Natural killer cell (primary cell): ENCODE measurements at regions not wholly inside any gene's neighbourhood (a gene's known extent, or its start where the extent isn't known, plus 50 kb on each side); places are given as distances from the start of the nearest gene placed in this dataset.

Source experiments
- ATAC-seq, 3 donors: fragments of 150-1000 bp in 2 of 3; fragments of 200-7000 bp in 1 of 3; cut with Tn5 transposase; 1 replicate in 1 of 3; 2 replicates in 2 of 3; pipeline ENCODE4 v1.10.0; 2021; ENCODE audit warnings: mild to moderate bottlenecking in 2 of 3, moderate library complexity in 2 of 3
- DNase-seq, 2 donors: peaks; one replicate each; pipeline versions ENCODE4 v3.0.0 to v3.0.0-alpha.2; 2013 to 2021; ENCODE audit warnings: mixed read lengths in 1 of 2
- H3K27ac ChIP-seq: one replicate; pipeline ENCODE4 v1.5.1; 2013; ENCODE audit warnings: mild to moderate bottlenecking, low read length
- H3K27me3 ChIP-seq: one replicate; pipeline ENCODE4 v1.6.1; 2013; ENCODE audit warnings: low read length; ENCODE audit not compliant: control insufficient read depth, insufficient read depth
- H3K36me3 ChIP-seq: one replicate; pipeline ENCODE4 v1.6.1; 2013; ENCODE audit warnings: low read length; ENCODE audit not compliant: control insufficient read depth, insufficient read depth
- H3K4me1 ChIP-seq: one replicate; pipeline ENCODE4 v1.6.1; 2013; ENCODE audit warnings: low read length; ENCODE audit not compliant: control insufficient read depth, insufficient read depth
- H3K4me3 ChIP-seq: one replicate; pipeline ENCODE4 v1.5.1; 2013; ENCODE audit warnings: low read length
- H3K9me3 ChIP-seq: one replicate; pipeline ENCODE4 v1.6.1; 2013; ENCODE audit warnings: low read length; ENCODE audit not compliant: control insufficient read depth, insufficient read depth
- H3K27ac Mint-ChIP-seq, 2 donors: one replicate each; pipeline ENCODE4 v1.8.0; 2022; ENCODE audit warnings: mild to moderate bottlenecking in 2 of 2, mixed read lengths in 2 of 2, moderate library complexity in 1 of 2
- H3K27me3 Mint-ChIP-seq, 2 donors: one replicate each; pipeline ENCODE4 v1.8.0; 2022; ENCODE audit warnings: low read depth in 2 of 2, mixed read lengths in 2 of 2
- H3K36me3 Mint-ChIP-seq: one replicate; pipeline ENCODE4 v1.8.0; 2022; ENCODE audit warnings: mixed read lengths
- H3K4me1 Mint-ChIP-seq, 2 donors: one replicate each; pipeline ENCODE4 v1.8.0; 2022; ENCODE audit warnings: mixed read lengths in 2 of 2
- H3K4me3 Mint-ChIP-seq: one replicate; pipeline ENCODE4 v1.8.0; 2022; ENCODE audit warnings: mild to moderate bottlenecking, moderate library complexity, mixed read lengths
- H3K9me3 Mint-ChIP-seq, 2 donors: one replicate each; pipeline ENCODE4 v1.8.0; 2022; ENCODE audit warnings: mixed read lengths in 2 of 2
- WGBS: methylation state at CpG from one replicate; pipeline ENCODE4 v1.1.7; 2013; ENCODE audit warnings: missing lambda C conversion rate; ENCODE audit not compliant: insufficient coverage; 5-methylcytosine and 5-hydroxymethylcytosine counted together
- intact Hi-C: fragments of 100-400 bp; cut with micrococcal nuclease; formaldehyde crosslinking; loops from one replicate; pipeline ENCODE4 v1.14.2; 2022
- TF ChIP-seq, protein P1 (sequence below): fragments of 200-600 bp; IDR thresholded peaks from one replicate; pipeline ENCODE4 v1.8.0; 2022; ENCODE audit warnings: antibody characterized with exemption

DNA sequence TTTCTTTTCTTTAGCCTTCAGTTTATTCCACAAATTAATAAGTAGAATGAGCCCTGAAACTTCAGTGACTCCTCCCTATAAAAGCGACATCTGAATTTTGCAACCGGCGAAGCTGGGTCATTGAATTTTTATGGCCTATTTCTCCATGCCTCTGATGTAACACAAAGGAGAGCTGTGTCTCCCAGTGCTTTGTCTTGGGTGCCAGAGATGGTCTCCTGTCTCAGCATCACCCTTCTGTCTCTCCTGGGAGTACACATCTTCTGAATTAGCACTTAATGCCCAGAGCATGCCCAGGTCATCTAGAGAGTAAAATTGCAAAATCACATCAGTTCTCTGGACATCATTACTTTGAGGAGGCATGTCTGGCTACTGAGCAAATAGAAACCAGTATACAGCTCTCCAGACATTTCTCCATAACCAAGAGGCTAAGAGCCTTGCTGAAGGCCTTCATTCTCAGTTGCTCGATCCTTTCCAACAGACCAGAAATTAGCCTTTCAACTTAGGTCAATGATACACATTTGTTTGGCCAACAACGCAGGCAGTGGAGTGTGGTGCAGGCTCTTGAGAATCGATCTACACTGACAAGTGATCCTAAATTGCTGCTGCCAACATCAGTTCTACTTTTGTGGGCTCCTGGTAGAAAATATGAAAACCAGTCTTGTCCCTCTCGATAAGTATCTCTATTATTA is 176.0 kb upstream of the FOXQ1 start:
- H3K9me3 ChIP-seq = no peaks in the 10 kb centered on the region
- TF ChIP-seq, protein P1, sequence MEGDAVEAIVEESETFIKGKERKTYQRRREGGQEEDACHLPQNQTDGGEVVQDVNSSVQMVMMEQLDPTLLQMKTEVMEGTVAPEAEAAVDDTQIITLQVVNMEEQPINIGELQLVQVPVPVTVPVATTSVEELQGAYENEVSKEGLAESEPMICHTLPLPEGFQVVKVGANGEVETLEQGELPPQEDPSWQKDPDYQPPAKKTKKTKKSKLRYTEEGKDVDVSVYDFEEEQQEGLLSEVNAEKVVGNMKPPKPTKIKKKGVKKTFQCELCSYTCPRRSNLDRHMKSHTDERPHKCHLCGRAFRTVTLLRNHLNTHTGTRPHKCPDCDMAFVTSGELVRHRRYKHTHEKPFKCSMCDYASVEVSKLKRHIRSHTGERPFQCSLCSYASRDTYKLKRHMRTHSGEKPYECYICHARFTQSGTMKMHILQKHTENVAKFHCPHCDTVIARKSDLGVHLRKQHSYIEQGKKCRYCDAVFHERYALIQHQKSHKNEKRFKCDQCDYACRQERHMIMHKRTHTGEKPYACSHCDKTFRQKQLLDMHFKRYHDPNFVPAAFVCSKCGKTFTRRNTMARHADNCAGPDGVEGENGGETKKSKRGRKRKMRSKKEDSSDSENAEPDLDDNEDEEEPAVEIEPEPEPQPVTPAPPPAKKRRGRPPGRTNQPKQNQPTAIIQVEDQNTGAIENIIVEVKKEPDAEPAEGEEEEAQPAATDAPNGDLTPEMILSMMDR = no peak
- Mint-ChIP-seq H3K9me3 (peaks cover 0 to 2% of the 10 kb centered on the region in 2 donors), H3K4me1 (no peaks in the 10 kb centered on the region), H3K27me3 (peaks cover 6 to 46% of the 10 kb centered on the region in 2 donors), H3K27ac (no peak overlapping the region), H3K36me3 (no peaks in the 10 kb centered on the region), H3K4me3 (no peak overlapping the region)
- no peaks in the 10 kb centered on the region for H3K36me3 ChIP-seq
- no peak overlapping the region for H3K27ac ChIP-seq
- no peak for ATAC-seq
- no peak for DNase-seq
- intact Hi-C loops = no loop called here
- H3K27me3 ChIP-seq = no peaks in the 10 kb centered on the region
- WGBS = 88% methylated on average over 7 of the region's 7 CpGs
- no peak overlapping the region for H3K4me3 ChIP-seq
- no peaks in the 10 kb centered on the region for H3K4me1 ChIP-seq

DNA sequence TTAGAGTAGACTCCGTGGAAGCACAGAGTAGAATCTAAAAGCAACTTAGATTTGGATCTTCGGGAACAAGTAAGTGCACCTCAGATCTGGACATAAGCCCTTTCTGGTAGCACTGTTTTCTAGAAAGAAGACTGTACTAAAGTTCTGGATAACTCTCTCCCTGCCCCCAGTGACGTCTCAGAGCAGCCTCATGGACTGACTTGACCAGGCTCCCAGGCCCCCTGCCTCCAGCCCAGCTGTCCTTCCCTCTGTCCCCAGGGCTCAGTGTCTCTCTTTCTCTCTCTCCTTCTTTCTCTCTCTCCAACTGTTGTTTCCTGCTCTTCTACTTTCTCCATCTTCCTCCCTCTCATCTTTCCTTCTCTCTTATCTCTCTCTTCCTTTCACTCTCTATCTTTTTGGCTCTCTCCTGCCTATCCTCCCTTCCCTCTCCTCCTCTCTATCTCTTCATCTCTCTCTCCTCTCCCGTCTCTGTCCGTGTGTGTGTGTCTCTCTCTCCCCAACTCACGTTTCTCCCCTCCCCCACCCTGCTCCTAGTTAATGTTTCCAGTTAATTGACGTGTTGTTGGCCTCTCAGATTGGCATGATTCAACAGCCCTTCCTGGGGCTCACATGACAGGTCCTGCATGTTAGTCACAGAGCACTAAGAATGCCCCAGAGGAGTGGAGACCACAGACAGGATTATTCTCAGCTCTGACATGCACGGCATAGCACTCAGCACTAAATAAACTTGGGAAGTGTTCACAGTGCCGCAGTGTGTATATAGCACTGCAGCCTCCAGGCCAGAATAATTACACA is 180.4 kb upstream of the FOXQ1 start:
- no peak overlapping the region for H3K27ac Mint-ChIP-seq
- H3K4me1 Mint-ChIP-seq = peaks cover 0 to 6% of the 10 kb centered on the region in 2 donors
- H3K27me3 Mint-ChIP-seq = peaks cover 8 to 15% of the 10 kb centered on the region in 2 donors
- H3K9me3 Mint-ChIP-seq = no peaks in the 10 kb centered on the region
- TF ChIP-seq, protein P1 = no peak
- no peaks in the 10 kb centered on the region for H3K36me3 Mint-ChIP-seq
- ATAC-seq (no peak), DNase-seq (no peak)
- WGBS = 70% methylated on average over 9 of the region's 9 CpGs
- H3K9me3 ChIP-seq = no peaks in the 10 kb centered on the region
- H3K4me3 ChIP-seq = no peak overlapping the region
- intact Hi-C loops = no loop called here
- no peak overlapping the region for H3K27ac ChIP-seq
- no peak overlapping the region for H3K4me3 Mint-ChIP-seq
- no peaks in the 10 kb centered on the region for H3K36me3 ChIP-seq
- H3K27me3 ChIP-seq = no peaks in the 10 kb centered on the region
- H3K4me1 ChIP-seq = no peaks in the 10 kb centered on the region

DNA sequence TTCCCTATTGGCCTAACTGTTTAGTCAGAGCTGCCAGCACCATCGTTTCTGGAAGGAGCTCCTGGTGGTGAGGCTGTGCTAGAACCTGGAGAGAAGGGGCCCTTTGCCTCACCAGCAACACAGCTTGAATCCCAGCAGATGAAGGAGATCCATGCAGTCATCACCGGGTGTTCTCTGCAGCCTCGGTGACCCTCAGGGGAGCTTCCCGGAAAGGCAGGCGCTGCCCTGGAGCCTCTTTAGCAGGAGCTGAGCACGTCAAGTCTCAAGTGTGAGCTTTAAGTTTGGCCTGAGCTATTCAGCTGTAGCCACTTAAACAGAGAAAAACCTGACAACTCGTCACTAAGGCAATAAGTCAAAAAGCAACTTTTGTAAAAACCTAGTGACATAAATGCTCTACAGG is 181.2 kb upstream of the FOXQ1 start:
- Mint-ChIP-seq H3K27me3 (peaks cover 8 to 15% of the 10 kb centered on the region in 2 donors), H3K36me3 (no peaks in the 10 kb centered on the region), H3K27ac (no peak overlapping the region), H3K9me3 (no peaks in the 10 kb centered on the region), H3K4me3 (no peak overlapping the region), H3K4me1 (peaks cover 0 to 6% of the 10 kb centered on the region in 2 donors)
- H3K36me3 ChIP-seq = no peaks in the 10 kb centered on the region
- no peak overlapping the region for H3K4me3 ChIP-seq
- intact Hi-C loops = no loop called here
- TF ChIP-seq, protein P1 = no peak
- H3K27ac ChIP-seq = no peak overlapping the region
- ATAC-seq (no peak), DNase-seq (no peak)
- H3K27me3 ChIP-seq = no peaks in the 10 kb centered on the region
- H3K9me3 ChIP-seq = no peaks in the 10 kb centered on the region
- 80% methylated on average over 7 of the region's 7 CpGs for WGBS
- H3K4me1 ChIP-seq = no peaks in the 10 kb centered on the region
